GM18858 (cell line): ENCODE measurements at regions not wholly inside any gene's neighbourhood (a gene's known extent, or its start where the extent isn't known, plus 50 kb on each side); places are given as distances from the start of the nearest gene placed in this dataset.
"Not testable (repeated sequence)": the region's sequence is repeated elsewhere in the genome, so short reads cannot be mapped to it uniquely, and the experiment has no call there.

Experiments used
- ATAC-seq: cut with Tn5 transposase; IDR thresholded peaks from one replicate; pipeline ENCODE4 v1.9.1; 2021; ENCODE audit not compliant: unreplicated experiment

DNA sequence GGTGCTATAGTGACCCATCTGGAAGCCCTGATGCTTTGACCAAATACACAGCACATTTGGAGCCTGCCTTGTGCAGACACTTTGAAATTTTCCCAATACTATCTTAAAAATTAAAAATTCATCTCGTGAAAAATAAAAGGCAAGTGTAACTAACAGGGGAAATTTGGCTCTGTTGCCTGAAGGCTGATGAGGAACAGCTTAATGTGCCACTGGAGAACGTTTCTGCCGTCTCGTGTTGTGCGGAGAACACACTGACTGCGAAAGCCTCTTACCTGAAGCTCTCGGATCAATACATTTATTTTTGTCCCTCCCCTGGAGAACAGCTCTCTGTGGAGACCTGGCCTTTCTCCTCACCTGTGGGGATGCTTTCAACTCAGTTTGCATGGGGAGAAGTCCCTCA lies 77.2 kb upstream of the CHST15 start:
- ATAC-seq = no peak

DNA sequence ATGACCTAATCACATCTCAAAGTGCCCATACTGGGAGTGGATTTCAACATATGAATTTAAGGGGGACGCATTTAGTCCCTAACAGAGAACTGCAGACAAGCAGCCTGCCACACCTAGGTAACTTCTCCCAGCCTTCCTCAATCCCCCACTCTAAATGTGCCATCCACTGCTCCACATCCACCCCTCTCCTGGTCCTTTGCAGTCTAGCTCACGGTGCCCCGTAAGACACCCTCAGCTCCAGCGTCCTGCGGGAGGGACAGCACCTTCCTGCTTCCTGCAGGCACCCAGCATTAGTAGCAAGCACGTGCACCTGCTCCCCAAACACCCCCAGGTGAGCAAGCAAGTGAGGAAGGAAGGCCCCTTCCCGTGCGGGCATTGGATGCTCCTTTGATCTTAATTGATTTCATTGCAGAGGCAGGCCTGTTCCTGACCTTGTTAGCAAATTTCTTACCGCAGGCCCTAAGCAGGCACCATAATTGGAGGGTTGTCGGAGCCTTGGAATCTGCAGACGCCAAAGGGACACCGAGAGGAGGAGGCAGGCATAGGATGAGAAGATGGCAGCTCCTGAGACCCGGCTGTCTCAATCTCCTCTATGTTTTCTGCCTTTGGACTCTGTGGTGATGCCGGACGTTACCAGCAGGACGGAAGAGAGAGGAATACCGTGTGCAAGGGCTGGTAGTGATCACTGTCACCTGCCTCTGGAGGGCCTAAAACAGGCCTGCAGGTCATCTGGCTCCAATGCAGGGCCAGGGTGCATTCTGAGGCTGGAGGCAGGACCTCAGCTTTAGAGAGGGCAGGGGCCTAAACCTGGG lies 75.8 kb upstream of the CHST15 start:
- ATAC-seq = no peak

DNA sequence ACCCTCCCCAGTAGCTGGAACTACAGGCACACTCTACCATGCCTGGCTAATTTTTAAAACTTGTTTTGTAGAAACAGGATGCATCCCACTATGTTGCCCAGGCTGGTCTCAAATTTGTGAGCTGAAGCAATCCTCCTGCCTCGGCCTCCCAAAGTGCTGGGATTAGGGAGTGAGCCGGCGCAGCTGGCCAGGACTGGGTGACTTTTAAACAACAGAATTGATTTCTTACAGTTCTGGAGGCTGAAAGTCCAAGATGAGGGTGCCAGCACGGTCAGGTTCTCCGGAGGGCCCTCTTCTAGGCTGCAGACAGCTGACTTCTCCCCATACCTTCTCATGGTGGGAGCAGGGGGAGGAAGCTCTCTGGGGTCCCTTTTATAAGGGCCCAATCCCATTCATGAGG lies 75.2 kb upstream of the CHST15 start:
- ATAC-seq = no peak

DNA sequence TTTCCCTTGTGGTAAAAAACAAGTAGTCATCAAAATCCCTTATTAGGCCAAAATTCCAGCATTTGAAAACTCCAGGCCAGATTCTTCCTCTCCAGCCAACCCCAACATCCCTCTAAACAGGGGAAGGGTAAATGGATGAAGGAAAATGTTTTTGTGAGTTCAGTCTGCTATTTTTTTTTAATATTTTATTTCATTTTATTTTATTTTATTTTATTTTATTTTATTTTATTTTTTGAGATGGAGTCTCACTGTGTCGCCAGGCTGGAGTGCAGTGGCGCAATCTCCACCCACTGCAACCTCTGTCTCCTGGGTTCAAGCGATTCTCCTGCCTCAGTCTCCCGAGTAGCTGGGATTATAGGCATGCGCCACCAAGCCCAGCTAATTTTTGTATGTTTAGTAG lies 74.5 kb upstream of the CHST15 start:
- not testable (repeated sequence) for ATAC-seq

DNA sequence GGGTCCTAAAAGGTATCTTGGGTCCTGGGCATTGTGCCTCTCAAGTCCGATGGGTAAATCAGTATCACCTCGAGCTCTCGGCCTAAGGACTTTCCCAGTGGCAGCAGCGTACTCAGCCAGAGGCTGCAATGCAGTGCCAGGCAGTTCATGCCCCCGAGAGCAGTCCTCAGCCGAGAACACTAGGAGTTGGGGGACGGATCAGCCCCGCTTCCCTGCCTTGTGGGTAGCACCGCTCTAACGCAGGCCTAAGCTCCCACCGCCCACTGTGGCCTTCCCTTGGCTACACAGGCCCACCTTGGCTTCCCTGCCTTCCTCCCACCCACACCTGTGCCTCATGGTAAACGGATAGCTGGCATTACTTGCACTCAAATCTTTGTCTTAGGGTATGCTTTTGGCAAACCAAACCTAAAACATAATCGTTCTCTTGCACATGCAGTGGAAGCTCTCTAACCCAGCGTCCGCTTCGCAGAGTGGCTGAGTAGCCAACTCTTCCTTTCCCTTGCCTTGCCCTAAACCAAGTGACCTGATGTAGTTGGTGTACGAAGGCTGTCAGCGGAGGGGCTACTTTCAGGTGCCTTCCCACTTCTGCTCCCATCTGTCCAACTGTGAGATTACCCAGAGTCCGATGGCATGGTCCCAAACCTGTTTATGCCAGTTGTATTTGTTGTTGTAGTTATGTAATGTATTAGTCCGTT lies 73.2 kb upstream of the CHST15 start:
- no peak for ATAC-seq

DNA sequence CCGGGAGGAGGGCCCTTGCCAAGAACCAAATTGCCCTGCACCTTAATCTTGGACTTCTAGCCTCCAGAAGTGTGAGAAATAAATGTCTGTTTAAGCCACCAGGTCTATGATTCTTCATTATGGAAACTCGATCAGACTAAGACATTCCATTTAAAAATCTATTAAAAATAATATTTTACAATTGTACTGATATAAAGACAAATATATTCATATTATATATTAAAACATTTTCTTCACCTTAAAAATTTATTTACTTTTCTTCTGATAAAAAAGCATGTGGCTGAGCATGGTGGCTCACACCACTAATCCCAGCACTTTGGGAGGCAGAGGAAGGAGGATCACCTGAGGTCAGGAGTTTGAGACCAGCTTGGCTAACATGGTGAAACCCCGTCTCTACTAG lies 72.4 kb upstream of the CHST15 start:
- no peak for ATAC-seq

DNA sequence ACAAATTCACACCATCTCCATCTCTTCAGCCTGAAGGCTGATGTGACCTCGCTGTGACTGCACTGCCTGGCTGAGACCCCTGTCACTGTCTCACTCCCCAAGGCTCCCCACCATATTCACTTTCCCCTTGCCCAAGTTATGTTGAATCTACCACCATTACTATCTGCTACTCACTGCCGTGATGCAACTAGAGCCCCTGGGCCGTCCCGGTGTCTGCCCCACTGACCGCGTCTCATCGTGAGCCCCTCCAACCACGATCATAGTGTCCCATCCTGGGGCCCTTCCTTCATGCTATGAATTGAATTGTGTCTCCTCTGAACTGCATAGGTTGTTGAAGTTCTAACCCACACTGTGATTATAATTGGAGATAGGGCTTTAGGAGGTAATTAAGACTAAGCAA lies 71.9 kb upstream of the CHST15 start:
- ATAC-seq = no peak

DNA sequence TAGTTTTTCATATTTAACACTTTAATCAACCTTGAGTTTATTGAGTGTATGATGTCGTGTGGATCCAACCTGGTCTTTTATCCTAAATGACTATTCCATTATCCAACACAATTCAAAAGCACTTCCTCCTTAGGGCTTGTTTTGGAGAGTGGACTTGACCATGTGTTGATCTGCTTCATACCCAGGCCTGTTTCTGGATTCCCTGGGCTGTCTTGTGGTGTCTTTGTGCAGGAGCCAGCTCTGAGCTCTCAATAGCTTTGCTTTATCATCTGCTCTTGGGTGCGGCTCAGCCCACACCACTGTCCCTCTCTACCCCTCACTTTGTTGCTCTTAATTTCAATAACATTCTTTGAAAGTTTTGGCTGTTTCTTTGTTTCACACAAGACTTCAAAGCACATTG lies 70.9 kb upstream of the CHST15 start:
- no peak for ATAC-seq

DNA sequence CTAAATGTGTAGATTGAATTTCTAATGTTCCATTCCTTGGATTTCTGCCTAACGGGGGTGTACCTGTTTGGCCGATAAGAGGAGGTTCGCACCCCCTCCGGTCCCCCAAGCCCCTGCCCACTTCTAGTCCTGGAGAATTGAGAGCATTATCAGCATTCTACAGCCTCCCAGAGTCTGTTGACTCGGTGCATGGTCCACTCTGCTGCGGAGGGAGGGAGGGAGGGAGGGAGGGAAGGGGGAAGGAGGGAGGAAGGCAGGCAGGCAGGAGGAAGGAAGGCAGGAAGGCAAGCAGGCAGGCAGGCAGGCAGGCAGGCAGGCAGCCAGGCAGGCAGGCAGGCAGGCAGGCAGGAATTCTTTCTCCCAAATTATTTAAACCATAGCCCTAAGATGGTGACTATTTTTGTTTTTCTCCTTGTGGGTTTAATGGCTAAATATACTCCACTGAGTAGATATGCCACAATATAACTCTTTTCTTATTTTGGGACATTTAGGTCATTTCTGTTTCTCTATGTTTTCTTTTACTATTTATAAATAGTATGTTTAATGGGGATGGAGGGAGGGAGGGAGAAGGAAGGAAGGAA lies 69.5 kb upstream of the CHST15 start:
- ATAC-seq = no peak

DNA sequence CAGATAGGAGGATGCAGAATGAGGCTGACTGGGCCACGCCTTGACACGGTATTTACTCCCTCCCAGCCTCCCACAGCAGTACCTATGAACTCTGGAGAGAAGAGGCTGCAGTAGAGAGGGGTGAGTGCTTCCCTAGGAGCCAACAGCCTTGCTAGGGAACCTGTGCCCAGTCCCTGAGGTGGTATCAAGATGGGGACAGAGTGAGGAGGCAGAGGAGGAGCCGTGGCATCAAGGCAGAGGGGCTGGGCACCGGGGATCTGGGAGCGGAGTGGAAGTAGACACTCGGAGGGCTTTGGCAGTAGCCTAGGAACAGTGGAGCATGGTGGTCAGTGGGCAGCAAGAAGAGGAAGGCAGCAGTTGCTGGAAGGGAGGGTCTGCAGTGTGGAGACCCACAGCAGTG lies 68.7 kb upstream of the CHST15 start:
- ATAC-seq = no peak

DNA sequence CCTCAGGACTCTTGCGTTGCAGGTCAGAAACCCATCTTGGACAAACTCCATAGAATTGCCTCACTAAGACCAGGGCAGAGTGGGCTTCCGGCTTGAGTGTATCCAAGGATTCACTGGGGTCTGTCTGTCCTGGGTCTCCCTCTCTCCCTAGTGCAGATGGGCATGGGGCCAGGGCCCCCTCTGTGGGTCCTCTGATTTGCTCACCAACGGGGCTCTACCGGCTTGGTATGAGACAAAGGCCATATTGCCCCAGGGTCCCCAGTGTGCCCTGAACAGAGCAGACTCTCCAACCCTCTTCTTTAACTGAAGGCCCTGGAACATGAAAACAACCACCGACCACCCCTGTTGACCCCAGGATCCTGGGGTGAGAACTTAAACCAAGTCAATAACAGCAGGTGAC lies 68.2 kb upstream of the CHST15 start:
- ATAC-seq = no peak

DNA sequence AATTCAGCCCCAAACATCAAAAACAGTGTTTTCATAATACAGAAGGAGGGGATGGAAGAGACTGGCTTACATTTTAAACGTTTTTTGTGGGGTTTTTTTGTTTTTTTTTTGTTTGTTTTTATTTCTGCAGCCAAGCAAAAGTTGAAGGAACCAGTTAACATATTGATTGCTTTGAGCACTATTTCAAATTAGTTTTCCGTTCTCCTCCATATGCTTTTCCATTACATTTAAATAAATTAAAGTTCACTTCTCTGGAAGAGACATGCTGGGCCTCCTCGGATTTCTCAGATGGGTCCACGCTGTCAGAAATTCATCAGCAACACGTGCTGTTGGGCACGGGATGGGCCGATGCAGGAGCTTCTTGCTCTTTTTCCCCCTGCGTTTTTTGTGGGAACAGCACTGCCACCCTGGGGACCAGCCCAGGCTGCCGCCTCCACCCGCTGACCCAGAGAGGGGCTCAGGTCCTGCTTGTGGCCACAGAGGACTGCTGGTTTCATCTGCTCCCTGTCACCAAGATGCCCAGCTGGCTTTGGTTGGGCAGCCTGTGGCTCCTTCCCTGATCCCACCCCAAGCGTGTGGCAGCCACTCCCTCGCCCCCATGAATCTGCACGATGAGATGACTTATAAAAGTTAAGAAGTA lies 67.7 kb upstream of the CHST15 start:
- ATAC-seq = no peak

DNA sequence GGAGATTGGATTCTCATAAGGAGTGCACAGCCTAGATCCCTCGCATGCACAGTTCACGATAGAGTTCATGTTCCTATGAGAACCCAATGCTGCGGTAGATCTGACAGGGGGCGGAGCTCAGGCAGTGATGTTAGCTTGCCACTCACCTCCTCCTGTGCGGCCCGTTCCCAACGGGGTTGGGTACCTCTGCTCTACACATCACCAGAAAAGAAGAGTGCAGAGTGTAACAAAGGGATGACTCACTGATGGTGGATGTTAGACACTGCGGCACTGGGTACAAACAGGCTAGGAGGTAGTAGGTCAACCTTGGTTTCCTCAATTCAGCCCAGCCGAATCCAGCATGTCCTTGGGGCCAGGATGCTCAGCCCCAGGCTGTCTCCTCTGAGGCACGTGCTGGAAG lies 66.8 kb upstream of the CHST15 start:
- ATAC-seq = no peak

DNA sequence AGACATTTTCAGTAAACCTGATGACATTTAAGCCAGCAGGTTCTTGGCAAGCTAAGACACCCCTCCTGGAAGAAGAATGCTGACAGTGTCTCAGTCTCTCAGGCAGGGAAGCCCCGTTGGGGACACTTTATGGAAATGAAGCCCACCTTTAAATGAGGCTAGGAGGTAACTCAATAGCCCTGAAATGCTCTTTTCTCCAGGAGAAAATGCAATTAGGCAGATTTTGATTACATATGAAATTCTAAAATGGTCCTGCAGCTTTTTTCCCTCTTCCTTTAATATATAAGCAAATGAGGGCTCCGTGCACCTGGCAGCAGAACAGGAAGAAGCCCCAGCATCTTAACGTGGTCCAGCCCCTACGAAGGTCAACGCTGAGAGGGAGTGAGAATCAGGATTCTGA lies 65.8 kb upstream of the CHST15 start:
- no peak for ATAC-seq

DNA sequence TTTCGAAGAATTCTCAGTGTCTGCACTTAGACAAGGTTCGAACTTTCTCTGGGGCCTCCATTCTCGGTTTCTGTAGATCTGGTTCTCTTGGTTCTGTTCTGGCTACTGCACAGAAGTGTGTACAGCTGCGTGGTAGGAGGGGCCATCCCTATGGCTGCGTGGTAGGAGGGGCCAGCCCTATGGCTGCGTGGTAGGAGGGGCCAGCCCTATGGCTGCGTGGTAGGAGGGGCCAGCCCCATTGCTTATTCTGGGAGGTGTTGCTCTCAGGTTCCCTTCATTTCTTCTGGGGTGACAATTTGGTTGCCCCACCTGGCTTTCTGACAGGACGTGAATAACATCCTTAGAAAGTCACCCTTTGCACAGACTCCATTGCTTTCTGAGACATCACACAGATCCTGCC lies 65.2 kb upstream of the CHST15 start:
- ATAC-seq = no peak

DNA sequence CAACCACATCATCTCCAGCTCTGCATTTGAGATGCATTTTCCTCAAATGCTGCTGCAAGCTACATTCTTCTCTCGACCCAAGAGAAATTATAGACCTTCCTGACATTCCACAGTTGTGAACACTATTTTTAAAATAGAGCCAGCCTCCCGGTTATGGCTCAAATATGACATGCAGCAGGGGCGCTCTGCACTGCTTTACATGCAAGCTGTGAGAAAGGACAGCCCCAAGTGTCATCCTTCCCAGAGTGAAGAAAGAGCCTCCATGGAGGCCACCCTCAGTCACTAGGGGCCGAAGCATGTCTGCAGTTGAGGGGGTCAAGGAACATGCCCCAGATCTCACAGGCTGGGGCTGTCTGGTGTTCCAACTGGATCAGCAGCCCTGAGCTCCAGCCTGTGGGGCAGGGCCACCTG lies 63.9 kb upstream of the CHST15 start:
- ATAC-seq = no peak

DNA sequence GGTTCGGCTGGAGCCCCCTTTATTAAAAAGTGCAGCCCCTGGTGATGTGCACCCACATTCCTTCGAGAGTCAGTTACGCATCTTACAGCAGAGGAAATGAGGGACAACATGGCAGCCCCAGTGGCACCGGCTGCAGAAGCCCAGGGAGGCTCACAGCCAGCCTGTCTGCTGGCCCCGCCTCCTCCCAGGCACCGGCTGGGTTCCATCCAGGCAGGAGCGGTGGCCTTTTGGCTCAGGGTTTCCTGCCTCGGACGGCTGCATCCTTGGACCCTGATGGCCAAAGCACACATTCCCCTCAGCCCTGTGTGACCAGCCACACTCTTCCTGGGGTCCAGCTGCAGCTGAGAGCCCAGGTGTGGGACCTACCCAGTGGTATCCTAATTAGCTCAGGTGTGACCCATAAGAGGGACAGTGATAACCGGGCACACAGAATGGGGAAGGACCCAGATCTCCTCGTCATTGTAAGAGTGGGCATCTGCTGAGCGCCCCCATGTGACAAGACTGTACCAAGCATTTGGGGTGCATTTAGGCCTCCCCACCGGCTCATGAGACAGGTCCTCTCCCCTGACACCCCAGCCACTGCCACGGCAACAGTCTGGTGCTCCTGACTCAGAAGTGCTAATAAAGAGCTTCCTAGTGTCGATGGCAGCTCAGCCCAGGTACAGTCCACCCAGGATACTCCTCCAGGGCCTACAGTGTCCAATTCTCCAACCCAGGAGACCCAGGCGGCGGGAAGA lies 63.3 kb upstream of the CHST15 start:
- ATAC-seq = no peak

DNA sequence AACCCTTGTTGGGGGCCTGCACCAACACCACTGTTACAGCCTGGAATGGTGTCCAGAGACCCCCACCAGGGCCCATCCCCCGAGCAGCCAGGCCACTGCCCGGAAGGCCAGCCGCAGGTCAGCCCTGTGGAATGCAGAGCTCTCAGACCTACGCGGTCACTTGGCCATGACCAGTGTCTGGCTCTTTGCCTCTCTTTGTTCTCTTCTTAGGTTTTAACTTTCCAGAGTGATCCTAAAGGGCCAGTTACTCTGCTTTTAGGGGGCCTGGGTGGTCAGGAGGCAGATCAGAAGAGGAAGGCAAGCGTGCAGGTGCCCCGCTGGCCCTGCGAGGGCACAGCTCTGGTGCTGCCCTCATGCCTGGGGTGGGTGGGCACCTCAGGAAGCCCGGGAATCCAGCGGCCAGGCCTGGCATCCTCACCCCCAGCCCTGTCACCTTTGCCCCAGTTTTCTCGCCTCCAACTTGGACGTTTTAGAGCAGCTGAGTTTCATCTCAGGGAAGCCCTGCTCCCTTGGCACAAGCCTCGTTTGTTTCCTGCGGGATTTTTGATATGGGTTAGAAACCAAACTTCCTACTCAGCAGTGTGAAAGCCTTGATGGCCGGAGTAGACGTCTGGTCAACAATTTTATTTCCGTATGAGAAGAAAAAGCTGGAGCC lies 62.5 kb upstream of the CHST15 start:
- no peak for ATAC-seq

DNA sequence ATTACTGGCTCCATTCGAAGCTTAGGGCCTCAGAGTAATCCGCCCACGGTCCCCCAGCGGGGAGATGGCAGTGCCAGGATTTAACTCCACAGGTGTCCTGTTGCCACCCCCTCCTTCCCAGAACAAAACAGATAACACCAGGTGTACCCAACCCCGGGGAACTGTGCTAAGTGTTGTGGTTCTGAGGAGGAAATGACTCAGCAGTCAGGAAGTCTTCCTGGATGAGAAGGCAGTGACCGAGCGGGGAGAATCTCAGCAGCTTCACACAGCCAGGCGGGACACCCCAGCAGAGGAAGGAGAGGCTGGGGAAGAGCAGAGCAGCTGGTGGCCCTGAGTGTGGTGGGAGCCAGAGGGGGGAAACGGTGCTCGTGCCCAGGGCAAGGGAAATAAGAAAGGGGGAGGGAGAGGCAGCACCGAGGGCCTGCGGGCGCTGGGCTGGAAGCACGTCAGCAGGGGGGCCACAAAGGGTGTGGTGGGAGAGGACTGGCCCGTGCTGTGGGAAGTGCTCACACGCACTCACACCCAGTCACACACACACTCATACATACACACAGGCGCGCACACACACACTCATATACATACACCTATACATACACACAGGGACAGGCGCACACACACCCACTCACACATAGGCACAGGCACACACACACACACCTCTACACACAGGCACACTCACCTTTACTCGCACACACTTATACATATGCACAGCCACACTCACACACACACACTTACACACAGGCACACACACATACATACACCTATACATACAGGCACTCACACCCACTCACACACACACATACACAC lies 59.8 kb upstream of the CHST15 start:
- peak; percentile 75 for ATAC-seq
